NB4 (cell line): ENCODE measurements at regions not wholly inside any gene's neighbourhood (a gene's known extent, or its start where the extent isn't known, plus 50 kb on each side); places are given as distances from the start of the nearest gene placed in this dataset.
A peak's percentile ranks its signal among the peaks of the same experiment; 100 is the strongest.
"Not testable (repeated sequence)": the region's sequence is repeated elsewhere in the genome, so short reads cannot be mapped to it uniquely, and the experiment has no call there.

ENCODE experiments used
- DNase-seq: peaks from one replicate; pipeline ENCODE4 v3.0.0; 2010; ENCODE audit warnings: low read depth
- H3K4me3 ChIP-seq: one replicate; pipeline ENCODE4 v1.5.1; 2011; ENCODE audit warnings: mild to moderate bottlenecking, low read depth, low read length, moderate library complexity
- MYC ChIP-seq: IDR thresholded peaks from 2 replicates; pipeline ENCODE4 v1.6.1; 2011; ENCODE audit warnings: low read depth, low read length
- POLR2A ChIP-seq: IDR thresholded peaks from 2 replicates; pipeline ENCODE4 v1.6.1; 2011; ENCODE audit warnings: mild to moderate bottlenecking; ENCODE audit not compliant: insufficient read length; ENCODE audit errors: extremely low read depth
- TF ChIP-seq, protein P1 (sequence below): IDR thresholded peaks from 2 replicates; pipeline ENCODE4 v1.6.1; 2011; ENCODE audit warnings: low read depth, low read length
- TF ChIP-seq, protein P2 (sequence below): IDR thresholded peaks from one replicate; pipeline ENCODE4 v1.5.1; 2012; ENCODE audit warnings: low read depth, low read length

DNA sequence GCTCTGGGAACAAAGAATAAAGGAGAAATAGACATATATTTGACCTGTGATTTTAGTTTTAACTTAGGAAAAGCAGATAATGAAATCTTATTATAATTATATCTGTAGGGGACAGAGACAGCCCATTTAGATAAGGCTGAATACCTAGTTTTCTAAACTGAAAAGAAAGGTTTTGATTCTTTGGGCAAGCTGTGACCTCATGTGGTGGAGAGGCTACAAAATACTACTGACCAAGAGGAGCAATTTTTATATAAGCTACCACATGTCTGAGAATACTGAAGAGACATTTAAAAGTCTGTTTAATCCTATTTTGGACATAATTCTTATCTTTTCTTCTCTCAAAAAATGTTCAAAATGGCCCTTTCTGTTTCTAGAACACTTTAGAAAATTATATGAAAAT, 271.0 kb downstream of the MTERF1 start:
- H3K4me3 ChIP-seq: no peak overlapping the region
- no peak for DNase-seq
- TF ChIP-seq, protein P1, sequence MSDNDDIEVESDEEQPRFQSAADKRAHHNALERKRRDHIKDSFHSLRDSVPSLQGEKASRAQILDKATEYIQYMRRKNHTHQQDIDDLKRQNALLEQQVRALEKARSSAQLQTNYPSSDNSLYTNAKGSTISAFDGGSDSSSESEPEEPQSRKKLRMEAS: no peak
- TF ChIP-seq, protein P2, sequence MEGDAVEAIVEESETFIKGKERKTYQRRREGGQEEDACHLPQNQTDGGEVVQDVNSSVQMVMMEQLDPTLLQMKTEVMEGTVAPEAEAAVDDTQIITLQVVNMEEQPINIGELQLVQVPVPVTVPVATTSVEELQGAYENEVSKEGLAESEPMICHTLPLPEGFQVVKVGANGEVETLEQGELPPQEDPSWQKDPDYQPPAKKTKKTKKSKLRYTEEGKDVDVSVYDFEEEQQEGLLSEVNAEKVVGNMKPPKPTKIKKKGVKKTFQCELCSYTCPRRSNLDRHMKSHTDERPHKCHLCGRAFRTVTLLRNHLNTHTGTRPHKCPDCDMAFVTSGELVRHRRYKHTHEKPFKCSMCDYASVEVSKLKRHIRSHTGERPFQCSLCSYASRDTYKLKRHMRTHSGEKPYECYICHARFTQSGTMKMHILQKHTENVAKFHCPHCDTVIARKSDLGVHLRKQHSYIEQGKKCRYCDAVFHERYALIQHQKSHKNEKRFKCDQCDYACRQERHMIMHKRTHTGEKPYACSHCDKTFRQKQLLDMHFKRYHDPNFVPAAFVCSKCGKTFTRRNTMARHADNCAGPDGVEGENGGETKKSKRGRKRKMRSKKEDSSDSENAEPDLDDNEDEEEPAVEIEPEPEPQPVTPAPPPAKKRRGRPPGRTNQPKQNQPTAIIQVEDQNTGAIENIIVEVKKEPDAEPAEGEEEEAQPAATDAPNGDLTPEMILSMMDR: no peak
- no peak for TF ChIP-seq POLR2A
- TF ChIP-seq MYC: no peak

DNA sequence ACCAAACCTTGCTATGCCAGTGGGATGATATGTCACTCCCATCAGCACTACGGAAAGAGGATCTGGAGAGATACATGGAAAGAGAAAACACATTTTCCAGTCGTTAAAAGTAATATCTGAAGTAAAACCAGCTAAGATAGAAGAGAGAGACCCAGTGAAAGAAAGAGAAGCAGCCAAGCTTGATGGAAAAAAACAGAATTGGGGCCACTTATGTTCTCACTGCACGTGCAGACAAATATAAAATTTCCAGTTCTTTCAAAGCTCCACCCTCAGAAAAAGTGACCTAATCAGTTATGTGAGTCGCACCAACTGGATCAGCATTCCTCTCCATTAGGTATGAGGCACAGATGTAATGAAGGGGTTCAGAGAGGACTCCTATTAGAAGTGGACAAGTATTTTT, 266.1 kb downstream of the MTERF1 start:
- no peak for TF ChIP-seq POLR2A
- TF ChIP-seq, protein P2: no peak
- TF ChIP-seq MYC: no peak
- TF ChIP-seq, protein P1: no peak

DNA sequence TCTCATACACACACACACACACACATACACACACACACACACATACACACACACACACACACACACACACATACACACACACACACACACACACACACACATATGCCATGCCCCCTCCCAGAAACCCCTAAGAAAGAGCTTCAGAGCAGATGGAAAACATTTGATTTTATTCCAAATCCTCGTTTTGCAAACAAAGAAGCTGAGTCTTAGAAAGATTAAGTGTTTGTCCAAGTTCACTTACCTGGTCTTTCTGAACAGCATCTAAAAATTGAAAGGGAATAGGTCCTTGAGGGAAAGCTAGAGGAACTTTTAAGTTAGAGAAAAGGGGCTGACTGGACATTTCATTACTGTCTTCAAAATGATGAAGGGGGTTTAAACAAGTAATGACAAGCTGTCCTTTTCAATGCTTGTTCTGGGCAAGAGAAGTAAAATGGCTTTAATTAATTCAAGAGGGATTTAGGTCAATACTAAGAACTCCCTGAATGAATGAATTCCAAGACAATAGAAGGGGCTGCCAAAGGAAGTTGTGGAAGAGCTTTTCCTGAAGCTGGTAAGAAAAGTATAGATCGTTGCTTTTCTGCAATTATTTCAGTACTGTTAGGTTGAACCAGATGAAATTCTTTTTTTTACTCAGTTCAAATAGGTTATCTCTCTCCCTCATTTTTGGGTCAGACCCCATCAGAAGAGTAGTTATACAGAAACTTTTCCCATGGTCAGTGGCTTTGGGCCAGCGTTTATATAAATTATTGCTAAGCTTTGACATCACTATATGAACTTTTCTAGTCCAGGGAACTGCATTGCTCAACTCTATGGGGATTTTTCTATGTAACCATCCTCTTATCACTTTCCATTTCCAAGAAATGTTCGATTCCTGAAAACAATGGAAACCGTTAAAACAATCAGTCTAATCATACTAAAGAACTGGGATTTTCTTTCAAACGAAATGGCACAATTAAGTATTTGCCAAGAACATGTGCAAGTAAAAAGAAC, 261.4 kb downstream of the MTERF1 start:
- TF ChIP-seq MYC: no peak
- TF ChIP-seq, protein P2: no peak
- TF ChIP-seq, protein P1: no peak
- TF ChIP-seq POLR2A: no peak
- no peak overlapping the region for H3K4me3 ChIP-seq
- no peak for DNase-seq

More for the DNA sequence above, 266.1 kb downstream of the MTERF1 start:
- H3K4me3 ChIP-seq: no peak overlapping the region
- DNase-seq: no peak

DNA sequence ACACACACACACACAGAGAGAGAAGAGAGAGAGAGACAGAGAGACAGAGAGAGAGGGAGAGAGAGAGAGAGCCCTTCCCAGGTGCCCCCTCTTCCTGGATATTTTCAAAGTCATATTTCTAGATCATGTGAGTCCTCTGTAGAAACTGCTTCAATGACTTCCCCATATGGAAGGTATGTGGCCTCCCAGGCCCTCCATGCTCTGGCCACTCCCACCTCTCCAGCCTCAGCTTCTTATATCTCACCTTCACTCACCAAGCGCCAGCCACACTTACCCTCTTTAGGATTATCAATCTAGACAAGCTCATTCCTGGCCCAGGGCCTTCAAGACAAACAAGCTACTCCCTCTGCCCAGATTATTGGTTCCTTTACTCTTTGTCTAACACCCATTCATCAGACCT, 259.7 kb downstream of the MTERF1 start:
- TF ChIP-seq POLR2A: no peak
- no peak for TF ChIP-seq MYC
- TF ChIP-seq, protein P1: no peak
- TF ChIP-seq, protein P2: no peak
- H3K4me3 ChIP-seq: no peak overlapping the region
- peak; percentile 21 for DNase-seq

DNA sequence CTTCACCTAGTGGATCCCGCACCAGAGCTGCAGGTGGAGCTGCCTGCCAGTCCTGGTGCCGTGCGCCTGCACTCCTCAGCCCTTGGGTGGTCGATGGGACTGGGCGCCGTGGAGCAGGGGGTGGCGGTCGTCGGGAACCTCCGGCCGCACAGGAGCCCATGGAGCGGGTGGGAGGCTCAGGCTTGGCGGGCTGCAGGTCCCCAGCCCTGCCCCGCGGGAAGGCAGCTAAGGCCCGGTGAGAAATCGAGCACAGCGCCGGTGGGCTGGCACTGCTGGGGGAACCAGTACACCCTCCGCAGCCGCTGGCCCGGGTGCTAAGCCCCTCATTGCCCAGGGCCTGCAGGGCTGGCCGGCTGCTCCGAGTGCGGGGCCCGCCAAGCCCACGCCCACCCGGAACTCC, 253.2 kb downstream of the MTERF1 start:
- not testable (repeated sequence) for H3K4me3 ChIP-seq, DNase-seq

DNA sequence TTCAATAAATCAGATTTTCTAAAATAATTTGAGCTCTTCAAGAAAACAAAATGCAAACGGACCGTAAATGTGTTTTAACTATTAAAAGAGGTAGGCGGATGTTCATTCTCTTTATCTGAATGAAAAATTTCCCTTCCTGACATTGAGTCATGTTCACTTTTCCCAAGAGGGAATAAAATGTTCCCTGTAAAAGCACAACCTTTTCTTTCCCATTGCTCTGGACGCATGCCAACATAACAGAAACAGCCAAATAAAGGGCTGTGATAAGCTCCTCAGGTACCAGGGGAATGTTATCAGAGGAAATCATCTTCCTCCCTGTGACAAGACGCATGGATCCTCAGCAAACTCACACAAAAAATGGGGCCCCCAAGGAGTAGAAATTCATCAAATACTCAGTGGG, 251.8 kb downstream of the MTERF1 start:
- no peak for TF ChIP-seq POLR2A
- TF ChIP-seq MYC: no peak
- TF ChIP-seq, protein P1: no peak
- TF ChIP-seq, protein P2: no peak
- DNase-seq: no peak
- no peak overlapping the region for H3K4me3 ChIP-seq
